ENCODE measurements at regions not wholly inside any gene's neighbourhood (a gene's known extent, or its start where the extent isn't known, plus 50 kb on each side); places are given as distances from the start of the nearest gene placed in this dataset.

- ChIA-PET CTCF (no interaction called here), POLR2A (no interaction called here)
- in situ Hi-C loops (cut with HindIII; ENCODE audit: low pct_unique_long_range_greater_than_20kb, low sequenced_read_pairs) (no loop called here), intact Hi-C loops (cut with micrococcal nuclease; ENCODE audit: unreplicated experiment) (no loop called here)
- no peaks in the 10 kb centered on the region for H3K36me3 ChIP-seq (ENCODE audit: control insufficient read depth, insufficient read depth, low read length)
- H3K4me1 ChIP-seq (ENCODE audit: control insufficient read depth, insufficient read depth, low read length) = no peaks in the 10 kb centered on the region
- no peaks in the 10 kb centered on the region for H3K27me3 ChIP-seq (ENCODE audit: control insufficient read depth, insufficient read depth, low read length)
- TF ChIP-seq SIN3A (IDR thresholded peaks at IDR 0.05; ENCODE audit: borderline replicate concordance, insufficient read depth, low read depth, low read length) (no peak), REST (IDR thresholded peaks at IDR 0.05; ENCODE audit: insufficient read depth in 1 of 2, low read depth in 2 of 2, low read length in 1 of 2) (no peak), TCF7L2 (IDR thresholded peaks at IDR 0.05; ENCODE audit: low read depth, low read length) (no peak), POLR2AphosphoS5 (IDR thresholded peaks at IDR 0.05; ENCODE audit: low read depth, low read length) (no peak), CTCF (IDR thresholded peaks at IDR 0.05) (no peak)
- no peaks in the 10 kb centered on the region for H3K9me3 ChIP-seq (ENCODE audit: control insufficient read depth, insufficient read depth, low read depth, low read length)
- no peak overlapping the region for H3K27ac ChIP-seq (ENCODE audit: low read length)
- BruUV-seq (replicated peaks) = no TSS peak
- DNase-seq (ENCODE audit: low read depth, low spot score) (no peak), ATAC-seq (no peak)
- no peak overlapping the region for H3K4me3 ChIP-seq (ENCODE audit: low read depth in 2 of 2, low read length in 2 of 2)
Measured at GRCh38 chr11:42595876-42596275, 715.9 kb upstream of the API5 start.

- no peaks in the 10 kb centered on the region for H3K36me3 ChIP-seq (ENCODE audit: control insufficient read depth, insufficient read depth, low read length)
- intact Hi-C loops (cut with micrococcal nuclease; ENCODE audit: unreplicated experiment) = no loop called here
- DNase-seq (ENCODE audit: low read depth, low spot score) = no peak
- in situ Hi-C loops (cut with HindIII; ENCODE audit: low pct_unique_long_range_greater_than_20kb, low sequenced_read_pairs) = no loop called here
- H3K27ac ChIP-seq (ENCODE audit: low read length) = no peak overlapping the region
- TF ChIP-seq TCF7L2 (IDR thresholded peaks at IDR 0.05; ENCODE audit: low read depth, low read length) = no peak
- no peak for TF ChIP-seq CTCF (IDR thresholded peaks at IDR 0.05)
- TF ChIP-seq REST (IDR thresholded peaks at IDR 0.05; ENCODE audit: insufficient read depth in 1 of 2, low read depth in 2 of 2, low read length in 1 of 2) = no peak
- TF ChIP-seq SIN3A (IDR thresholded peaks at IDR 0.05; ENCODE audit: borderline replicate concordance, insufficient read depth, low read depth, low read length) = no peak
- no peak for TF ChIP-seq POLR2AphosphoS5 (IDR thresholded peaks at IDR 0.05; ENCODE audit: low read depth, low read length)
- BruUV-seq (replicated peaks) = no TSS peak
- H3K4me1 ChIP-seq (ENCODE audit: control insufficient read depth, insufficient read depth, low read length) = no peaks in the 10 kb centered on the region
- no peaks in the 10 kb centered on the region for H3K27me3 ChIP-seq (ENCODE audit: control insufficient read depth, insufficient read depth, low read length)
- no peak overlapping the region for H3K4me3 ChIP-seq (ENCODE audit: low read depth in 2 of 2, low read length in 2 of 2)
- no peaks in the 10 kb centered on the region for H3K9me3 ChIP-seq (ENCODE audit: control insufficient read depth, insufficient read depth, low read depth, low read length)
- ChIA-PET POLR2A (no interaction called here), CTCF (no interaction called here)
- no peak for ATAC-seq
Measured at GRCh38 chr11:42596576-42597145, 715.1 kb upstream of the API5 start.

Data from Panc1 (cell line).